K562 (cell line): ENCODE measurements at regions not wholly inside any gene's neighbourhood (a gene's known extent, or its start where the extent isn't known, plus 50 kb on each side); places are given as distances from the start of the nearest gene placed in this dataset.

Source experiments
- ATAC-seq: fragments of 200-7000 bp; cut with Tn5 transposase; 3 replicates; pipeline ENCODE4 v1.9.1; 2020; ENCODE audit warnings: moderate library complexity
- BruUV-seq: library from RNA; stranded (reverse); fragments of 400-500 nt; replicated peaks from 2 replicates; lab custom pipeline; 2021; lab: Mats Ljungman, UMichigan
- CTCF ChIA-PET: fragments of 300-600 bp; formaldehyde crosslinking; extraction: SDS; loops from one replicate; lab custom pipeline; 2021; ENCODE audit warnings: low intra/inter-chr PET ratio; lab: Yijun Ruan, JAX
- POLR2A ChIA-PET: fragments of 300-600, 350-650 bp; sonication (Branson Sonifier 250); formaldehyde crosslinking; extraction: SDS; loops from one replicate; lab custom pipeline; 2021; ENCODE audit warnings: antibody characterized with exemption, inconsistent platforms; lab: Yijun Ruan, JAX
- DNase-seq, 4 experiments: peaks; one replicate each; pipeline versions ENCODE4 v3.0.0 to v3.0.0-alpha.2; 2011 to 2018; ENCODE audit warnings: low spot score in 3 of 4, mixed read lengths in 3 of 4; ENCODE audit errors: extremely low read depth in 1 of 4
- FAIRE-seq: peaks from 2 replicates; lab custom pipeline; 2011; peaks lifted over from hg19 to GRCh38; lab: Jason Lieb, UNC
- H2AFZ ChIP-seq: 2 replicates; pipeline ENCODE4 v1.6.0; 2011; ENCODE audit warnings: low read depth, low read length, control low read depth, inconsistent platforms
- H3K27ac ChIP-seq: fragments of 200-600 bp; 3 replicates; pipeline ENCODE4 v1.8.0; 2011; ENCODE audit warnings: low read depth, mild to moderate bottlenecking, control low read depth, inconsistent platforms, low read length, moderate library complexity, mixed read lengths; ENCODE audit errors: extremely low read depth
- H3K27me3 ChIP-seq, 2 experiments: fragments of 300-600 bp in 1 of 2; 2 replicates in 1 of 2; 3 replicates in 1 of 2; pipeline versions ENCODE4 v1.6.0 to v1.8.0; 2011; ENCODE audit warnings: inconsistent platforms in 2 of 2, low read length in 2 of 2, mild to moderate bottlenecking in 1 of 2, mixed read lengths in 1 of 2, moderate library complexity in 1 of 2; ENCODE audit not compliant: control insufficient read depth in 2 of 2, insufficient read depth in 2 of 2
- H3K36me3 ChIP-seq: fragments of 300-600 bp; 3 replicates; pipeline ENCODE4 v1.8.0; 2011; ENCODE audit warnings: mild to moderate bottlenecking, low read length, inconsistent platforms; ENCODE audit not compliant: control insufficient read depth, insufficient read depth
- H3K4me1 ChIP-seq, 2 experiments: fragments of 200-600 bp in 1 of 2; replicated peaks in 1 of 2; 2 replicates in 1 of 2; 3 replicates in 1 of 2; pipeline versions ENCODE4 v1.5.1 to v1.8.0; 2011; ENCODE audit warnings: inconsistent platforms in 2 of 2, low read length in 2 of 2, mild to moderate bottlenecking in 1 of 2, mixed read lengths in 1 of 2, moderate library complexity in 1 of 2; ENCODE audit not compliant: control insufficient read depth in 2 of 2, insufficient read depth in 2 of 2
- H3K4me2 ChIP-seq: 2 replicates; pipeline ENCODE4 v1.6.1; 2011; ENCODE audit warnings: low read length, control low read depth, inconsistent platforms, mixed read lengths; ENCODE audit not compliant: insufficient read depth
- H3K4me3 ChIP-seq: fragments of 200-600 bp; sonication (generic), shearing (Covaris generic); 2 replicates; pipeline ENCODE4 v1.5.1; 2016; ENCODE audit warnings: control low read depth, inconsistent platforms
- H3K79me2 ChIP-seq: fragments of 200-600 bp; 3 replicates; pipeline ENCODE4 v1.8.0; 2011; ENCODE audit warnings: low read length, inconsistent platforms; ENCODE audit not compliant: control insufficient read depth, insufficient read depth
- H3K9ac ChIP-seq, 2 experiments: 2 replicates each; pipeline versions ENCODE4 v1.6.0 to v1.6.1; 2011; ENCODE audit warnings: low read depth in 2 of 2, low read length in 2 of 2, control low read depth in 1 of 2, inconsistent platforms in 1 of 2, mild to moderate bottlenecking in 1 of 2, mixed read lengths in 1 of 2; ENCODE audit not compliant: insufficient read depth in 1 of 2
- H3K9me1 ChIP-seq: one replicate; pipeline ENCODE4 v1.6.0; 2011; ENCODE audit warnings: inconsistent platforms, mild to moderate bottlenecking, low read length, moderate library complexity; ENCODE audit not compliant: control insufficient read depth, insufficient read depth
- H3K9me3 ChIP-seq: replicated peaks from 2 replicates; pipeline ENCODE4 v1.5.1; 2011; ENCODE audit warnings: low read depth, low read length, inconsistent platforms; ENCODE audit not compliant: control insufficient read depth, insufficient read depth
- H4K20me1 ChIP-seq: replicated peaks from 2 replicates; pipeline ENCODE4 v1.6.1; 2011; ENCODE audit warnings: low read length, inconsistent platforms, mixed read lengths; ENCODE audit not compliant: control insufficient read depth, insufficient read depth
- CAMTA2 ChIP-seq: fragments of 250-450 bp; sonication (Bioruptor Pico); conservative IDR thresholded peaks from 2 replicates; pipeline ENCODE4 v1.5.1; 2022
- KAT2B ChIP-seq: IDR thresholded peaks from one replicate; pipeline ENCODE4 v1.6.1; 2012; ENCODE audit warnings: low read depth, mild to moderate bottlenecking, control low read depth, inconsistent platforms, low read length, moderate library complexity
- RBM14 ChIP-seq: fragments of 200-400 bp; formaldehyde crosslinking; IDR thresholded peaks from 2 replicates; pipeline ENCODE4 v1.6.1; 2018; ENCODE audit warnings: low read depth, mild to moderate bottlenecking, low read length, moderate library complexity, borderline replicate concordance; ENCODE audit not compliant: insufficient read depth
- SP1 ChIP-seq: sonication (generic); formaldehyde crosslinking; IDR thresholded peaks from 2 replicates; pipeline ENCODE4 v1.8.1; 2022; ENCODE audit warnings: mild to moderate bottlenecking, missing genetic modification reagents
- ZSCAN29 ChIP-seq: fragments of 450-650 bp; IDR thresholded peaks from 2 replicates; pipeline ENCODE4 v1.6.1; 2017
- WGBS: fragments of 100-300 bp; shearing (Covaris generic); methylation state at CpG from one replicate; pipeline ENCODE4 v1.1.6; 2016; ENCODE audit warnings: low coverage, mixed read lengths; ENCODE audit not compliant: insufficient coverage; ENCODE audit errors: missing lambda C conversion rate; 5-methylcytosine and 5-hydroxymethylcytosine counted together
- in situ Hi-C: fragments of 300-500 bp; cut with MboI; formaldehyde crosslinking; loops from 4 replicates; pipeline ENCODE4 v1.15.0; 2018; ENCODE audit warnings: inconsistent platforms, mixed read lengths
- intact Hi-C: fragments of 100-400 bp; cut with micrococcal nuclease; formaldehyde crosslinking; loops from 2 replicates; pipeline ENCODE4 v1.14.2; 2022
- TF ChIP-seq, protein P1 (sequence below): fragments of 450-650 bp; IDR thresholded peaks from 2 replicates; pipeline ENCODE4 v1.6.1; 2017; ENCODE audit warnings: antibody characterized with exemption
- TF ChIP-seq, protein P2 (sequence below), 2 experiments: fragments of 450-650 bp in 1 of 2; sonication (generic) in 1 of 2; formaldehyde crosslinking; conservative IDR thresholded peaks; 2 replicates each; pipeline versions ENCODE4 v1.4.0 to v1.8.1; 2020 to 2022; ENCODE audit warnings: mild to moderate bottlenecking in 1 of 2, missing genetic modification reagents in 1 of 2

DNA sequence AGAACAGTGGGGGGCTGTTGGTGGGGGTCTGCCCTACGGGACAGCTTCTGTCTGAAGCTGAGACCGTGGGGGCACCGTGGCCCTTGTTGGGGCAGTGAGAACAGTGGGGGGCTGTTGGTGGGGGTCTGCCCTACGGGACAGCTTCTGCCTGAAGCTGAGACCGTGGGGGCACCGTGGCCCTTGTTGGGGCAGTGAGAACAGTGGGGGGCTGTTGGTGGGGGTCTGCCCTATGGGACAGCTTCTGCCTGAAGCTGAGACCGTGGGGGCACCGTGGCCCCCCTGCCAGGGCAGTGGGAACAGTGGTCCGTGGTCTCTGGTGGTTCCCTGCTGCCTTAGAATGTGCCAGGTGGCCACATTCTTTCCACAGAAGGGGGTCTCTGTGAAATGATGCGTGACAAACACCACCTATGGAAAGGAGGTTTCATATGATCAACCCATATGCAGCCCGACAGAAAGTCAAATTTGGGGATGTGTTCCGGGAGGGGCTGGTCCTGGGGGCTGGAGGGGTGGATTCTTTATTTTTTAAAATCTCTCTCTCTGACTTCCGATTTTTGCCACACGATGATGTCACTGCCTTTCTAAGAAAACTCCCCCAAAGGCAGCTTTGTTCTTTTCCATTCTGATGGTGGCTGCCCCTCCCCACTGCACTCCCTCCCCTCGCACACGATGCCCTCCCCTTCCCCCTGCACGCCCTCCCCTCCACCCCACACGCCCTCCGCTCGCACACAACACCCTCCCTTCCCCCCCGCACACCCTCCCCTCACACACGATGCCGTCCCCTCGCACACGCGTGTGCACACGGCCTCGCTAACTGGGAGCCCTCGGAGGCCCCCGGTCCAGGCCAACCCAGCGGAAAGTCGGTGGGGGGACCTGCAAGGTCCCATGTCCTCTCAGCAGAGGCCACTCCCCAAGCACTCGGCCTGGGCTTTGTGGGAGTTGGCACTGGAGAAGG is 1186.5 kb downstream of the BRD1 start:
- Histone ChIP-seq H3K9ac (no peak overlapping the region), H3K9me1 (no peaks in the 10 kb centered on the region), H3K9me3 (no peaks in the 10 kb centered on the region), H2AFZ (no peak overlapping the region), H4K20me1 (no peaks in the 10 kb centered on the region), H3K27me3 (peaks cover 0 to 7% of the 10 kb centered on the region in 2 experiments; a peak in 2 of 5 replicates), H3K79me2 (no peaks in the 10 kb centered on the region), H3K4me2 (no peak overlapping the region), H3K4me3 (no peak overlapping the region), H3K27ac (no peak overlapping the region), H3K36me3 (no peaks in the 10 kb centered on the region), H3K4me1 (no peaks in the 10 kb centered on the region)
- FAIRE-seq = no peak
- ATAC-seq = no peak
- ChIA-PET POLR2A (no interaction called here), CTCF (no interaction called here)
- 0% methylated on average over 5 of the region's 33 CpGs for WGBS
- no peak for DNase-seq
- no TSS peak for BruUV-seq
- no peak for TF ChIP-seq ZSCAN29
- TF ChIP-seq, protein P1, sequence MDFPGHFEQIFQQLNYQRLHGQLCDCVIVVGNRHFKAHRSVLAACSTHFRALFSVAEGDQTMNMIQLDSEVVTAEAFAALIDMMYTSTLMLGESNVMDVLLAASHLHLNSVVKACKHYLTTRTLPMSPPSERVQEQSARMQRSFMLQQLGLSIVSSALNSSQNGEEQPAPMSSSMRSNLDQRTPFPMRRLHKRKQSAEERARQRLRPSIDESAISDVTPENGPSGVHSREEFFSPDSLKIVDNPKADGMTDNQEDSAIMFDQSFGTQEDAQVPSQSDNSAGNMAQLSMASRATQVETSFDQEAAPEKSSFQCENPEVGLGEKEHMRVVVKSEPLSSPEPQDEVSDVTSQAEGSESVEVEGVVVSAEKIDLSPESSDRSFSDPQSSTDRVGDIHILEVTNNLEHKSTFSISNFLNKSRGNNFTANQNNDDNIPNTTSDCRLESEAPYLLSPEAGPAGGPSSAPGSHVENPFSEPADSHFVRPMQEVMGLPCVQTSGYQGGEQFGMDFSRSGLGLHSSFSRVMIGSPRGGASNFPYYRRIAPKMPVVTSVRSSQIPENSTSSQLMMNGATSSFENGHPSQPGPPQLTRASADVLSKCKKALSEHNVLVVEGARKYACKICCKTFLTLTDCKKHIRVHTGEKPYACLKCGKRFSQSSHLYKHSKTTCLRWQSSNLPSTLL = no peak
- no peak for TF ChIP-seq SP1 (CRISPR knock-in tag)
- TF ChIP-seq KAT2B = no peak
- TF ChIP-seq, protein P2, sequence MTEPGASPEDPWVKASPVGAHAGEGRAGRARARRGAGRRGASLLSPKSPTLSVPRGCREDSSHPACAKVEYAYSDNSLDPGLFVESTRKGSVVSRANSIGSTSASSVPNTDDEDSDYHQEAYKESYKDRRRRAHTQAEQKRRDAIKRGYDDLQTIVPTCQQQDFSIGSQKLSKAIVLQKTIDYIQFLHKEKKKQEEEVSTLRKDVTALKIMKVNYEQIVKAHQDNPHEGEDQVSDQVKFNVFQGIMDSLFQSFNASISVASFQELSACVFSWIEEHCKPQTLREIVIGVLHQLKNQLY (CRISPR knock-in tag; conservative IDR thresholded peaks at IDR 0.05) = no peak
- TF ChIP-seq CAMTA2 (CRISPR knock-in tag) = no peak
- no peak for TF ChIP-seq RBM14
- in situ Hi-C loops (no loop called here), intact Hi-C loops (no loop called here)
